ENCODE measurements at regions not wholly inside any gene's neighbourhood (a gene's known extent, or its start where the extent isn't known, plus 50 kb on each side); places are given as distances from the start of the nearest gene placed in this dataset.

DNA sequence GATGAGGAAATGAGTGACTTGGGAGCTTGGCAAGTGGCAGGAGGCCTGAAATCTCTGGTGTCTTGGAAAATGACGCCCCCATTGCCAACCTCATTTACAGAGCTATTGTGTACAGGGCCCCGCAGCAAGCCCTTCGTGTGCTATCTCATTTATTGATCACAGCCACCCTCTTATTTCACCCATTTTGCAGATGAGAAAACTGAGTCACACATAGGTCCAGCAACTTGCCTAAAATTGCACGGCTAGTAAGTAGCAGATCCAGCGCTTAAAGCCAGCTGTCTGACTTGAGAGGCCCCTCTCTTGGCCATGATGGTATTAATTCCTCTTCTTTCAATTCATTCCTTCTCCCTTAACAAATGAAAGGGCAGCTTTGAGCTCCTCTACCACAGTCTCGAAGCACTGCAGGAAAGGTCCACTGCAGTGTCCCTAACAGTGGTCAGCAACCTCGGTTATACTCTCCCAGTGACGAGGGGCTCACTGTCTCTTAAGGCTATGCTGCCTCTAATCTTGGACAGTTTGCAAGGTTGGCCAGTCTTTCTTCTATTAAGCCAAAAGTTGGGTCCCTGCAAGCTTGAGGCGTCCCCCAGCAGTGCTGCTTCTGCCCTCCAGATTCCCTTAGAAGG lies 162.2 kb downstream of the COPRS start (continued):
- no peak for TF ChIP-seq GTF3C2 (IDR thresholded peaks at IDR 0.05; ENCODE audit: borderline replicate concordance, extremely low read depth, insufficient read length)
- no peak for TF ChIP-seq ZNF518B (CRISPR knock-in tag; IDR thresholded peaks at IDR 0.05)
- TF ChIP-seq MEF2A (IDR thresholded peaks at IDR 0.05; ENCODE audit: control insufficient read depth, low read depth, low read length), result no peak
